OCI-LY3 (cell line): ENCODE measurements at regions not wholly inside any gene's neighbourhood (a gene's known extent, or its start where the extent isn't known, plus 50 kb on each side); places are given as distances from the start of the nearest gene placed in this dataset.

ENCODE experiments used
- H2AFZ ChIP-seq: fragments of 200-600, 300-600 bp; shearing (Covaris generic); 2 replicates; pipeline ENCODE4 v1.6.0; 2014; ENCODE audit warnings: antibody characterized with exemption, low read depth, low read length
- H3K27ac ChIP-seq: fragments of 200-600, 300-600 bp; sonication (generic); 2 replicates; pipeline ENCODE4 v1.5.1; 2014; ENCODE audit warnings: mild to moderate bottlenecking, low read length, moderate library complexity, mixed read lengths
- H3K27me3 ChIP-seq: fragments of 200-600, 300-600 bp; sonication (generic); 2 replicates; pipeline ENCODE4 v1.6.1; 2014; ENCODE audit warnings: low read depth, low read length, mixed read lengths
- H3K36me3 ChIP-seq: fragments of 200-600, 300-600 bp; sonication (generic); replicated peaks from 2 replicates; pipeline ENCODE3; 2014; ENCODE audit warnings: low read depth, low read length, mixed read lengths
- H3K4me1 ChIP-seq: fragments of 300-600, 200-600 bp; sonication (generic); 2 replicates; pipeline ENCODE4 v1.6.1; 2014; ENCODE audit warnings: low read length, mixed read lengths
- H3K4me2 ChIP-seq: fragments of 200-600, 300-600 bp; sonication (generic); 2 replicates; pipeline ENCODE4 v1.6.1; 2014; ENCODE audit warnings: low read length, mixed read lengths
- H3K4me3 ChIP-seq: fragments of 300-600, 200-600 bp; sonication (generic); 2 replicates; pipeline ENCODE4 v1.5.1; 2014; ENCODE audit warnings: antibody characterized with exemption, mild to moderate bottlenecking, low read length, moderate library complexity
- H3K79me2 ChIP-seq: fragments of 300-600, 200-600 bp; shearing (Covaris generic); 2 replicates; pipeline ENCODE4 v1.6.1; 2014; ENCODE audit warnings: mild to moderate bottlenecking, low read length, mixed read lengths
- H3K9ac ChIP-seq: fragments of 300-600, 200-600 bp; shearing (Covaris generic); 2 replicates; pipeline ENCODE4 v1.6.0; 2014; ENCODE audit warnings: mild to moderate bottlenecking, low read length, moderate library complexity
- H3K9me3 ChIP-seq: fragments of 200-600, 300-600 bp; shearing (Covaris generic); 2 replicates; pipeline ENCODE4 v1.6.1; 2014; ENCODE audit warnings: low read length, mixed read lengths; ENCODE audit not compliant: insufficient read depth
- H4K20me1 ChIP-seq: fragments of 200-600, 300-600 bp; sonication (generic); 2 replicates; pipeline ENCODE4 v1.6.1; 2016; ENCODE audit warnings: low read length, mixed read lengths; ENCODE audit not compliant: insufficient read depth
- EZH2phosphoT487 ChIP-seq: fragments of 200-600 bp; shearing (Covaris generic); IDR thresholded peaks from 2 replicates; pipeline ENCODE4 v1.6.1; 2018; ENCODE audit warnings: antibody characterized with exemption, mixed run types, low read depth
- TF ChIP-seq, protein P1 (sequence below): fragments of 200-600, 300-600 bp; sonication (generic); IDR thresholded peaks from 2 replicates; pipeline ENCODE4 v1.5.1; 2014; ENCODE audit warnings: antibody characterized with exemption, low read length, low read depth

DNA sequence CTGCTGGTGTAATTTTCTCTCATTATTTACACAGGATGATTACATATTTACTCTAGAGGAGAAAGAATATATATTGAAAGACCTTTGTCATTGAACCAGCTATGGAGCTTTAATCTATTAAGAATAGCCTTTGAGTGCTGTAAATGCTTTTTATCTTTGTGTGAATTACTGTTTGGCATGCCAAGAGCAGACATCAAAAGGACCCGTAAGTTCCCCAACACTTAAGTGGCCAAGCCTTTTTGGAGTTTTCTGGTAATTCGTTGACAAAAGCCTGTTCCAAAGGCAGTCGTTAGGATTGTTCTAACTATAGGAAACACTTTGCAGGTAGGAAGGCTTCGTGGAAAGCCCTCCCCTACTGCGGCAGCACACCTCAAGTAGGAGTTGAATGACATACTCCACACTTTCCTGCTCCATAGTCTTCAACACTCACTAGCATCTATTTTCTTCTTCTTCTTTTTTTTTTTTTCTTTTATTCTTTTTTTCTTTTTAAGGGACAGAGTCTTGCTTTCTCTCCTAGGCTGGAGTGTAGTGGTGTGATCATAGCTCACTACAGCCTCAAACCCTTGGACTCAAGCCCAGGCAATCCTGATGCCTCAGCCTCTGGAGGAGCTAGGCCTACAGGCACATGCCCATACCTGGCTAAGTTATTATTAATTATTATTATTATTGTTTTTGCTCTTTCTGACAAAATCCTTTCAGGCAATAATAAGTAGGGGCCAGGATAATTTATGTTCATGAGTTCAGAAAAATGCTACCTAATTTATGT is 98.6 kb downstream of the SUCNR1 start:
- no peak overlapping the region for H3K4me3 ChIP-seq
- H3K9me3 ChIP-seq: no peaks in the 10 kb centered on the region
- H3K27ac ChIP-seq: no peak overlapping the region
- H3K4me2 ChIP-seq: no peak overlapping the region
- TF ChIP-seq, protein P1, sequence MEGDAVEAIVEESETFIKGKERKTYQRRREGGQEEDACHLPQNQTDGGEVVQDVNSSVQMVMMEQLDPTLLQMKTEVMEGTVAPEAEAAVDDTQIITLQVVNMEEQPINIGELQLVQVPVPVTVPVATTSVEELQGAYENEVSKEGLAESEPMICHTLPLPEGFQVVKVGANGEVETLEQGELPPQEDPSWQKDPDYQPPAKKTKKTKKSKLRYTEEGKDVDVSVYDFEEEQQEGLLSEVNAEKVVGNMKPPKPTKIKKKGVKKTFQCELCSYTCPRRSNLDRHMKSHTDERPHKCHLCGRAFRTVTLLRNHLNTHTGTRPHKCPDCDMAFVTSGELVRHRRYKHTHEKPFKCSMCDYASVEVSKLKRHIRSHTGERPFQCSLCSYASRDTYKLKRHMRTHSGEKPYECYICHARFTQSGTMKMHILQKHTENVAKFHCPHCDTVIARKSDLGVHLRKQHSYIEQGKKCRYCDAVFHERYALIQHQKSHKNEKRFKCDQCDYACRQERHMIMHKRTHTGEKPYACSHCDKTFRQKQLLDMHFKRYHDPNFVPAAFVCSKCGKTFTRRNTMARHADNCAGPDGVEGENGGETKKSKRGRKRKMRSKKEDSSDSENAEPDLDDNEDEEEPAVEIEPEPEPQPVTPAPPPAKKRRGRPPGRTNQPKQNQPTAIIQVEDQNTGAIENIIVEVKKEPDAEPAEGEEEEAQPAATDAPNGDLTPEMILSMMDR: no peak
- TF ChIP-seq EZH2phosphoT487: no peak
- no peak overlapping the region for H3K9ac ChIP-seq
- no peaks in the 10 kb centered on the region for H3K36me3 ChIP-seq
- H3K27me3 ChIP-seq: no peaks in the 10 kb centered on the region
- no peaks in the 10 kb centered on the region for H3K4me1 ChIP-seq
- H3K79me2 ChIP-seq: no peaks in the 10 kb centered on the region
- no peak overlapping the region for H2AFZ ChIP-seq
- H4K20me1 ChIP-seq: no peaks in the 10 kb centered on the region

- Histone ChIP-seq H3K9me3 (no peaks in the 10 kb centered on the region), H3K27ac (no peak overlapping the region), H3K4me1 (no peaks in the 10 kb centered on the region), H3K9ac (no peak overlapping the region), H2AFZ (no peak overlapping the region), H3K27me3 (no peaks in the 10 kb centered on the region), H3K4me3 (no peak overlapping the region), H4K20me1 (no peaks in the 10 kb centered on the region), H3K79me2 (no peaks in the 10 kb centered on the region), H3K36me3 (no peaks in the 10 kb centered on the region), H3K4me2 (no peak overlapping the region)
- TF ChIP-seq EZH2phosphoT487: no peak
- TF ChIP-seq, protein P1: no peak
These were observed 100.6 kb downstream of the SUCNR1 start for GRCh38 chr3:151974067-151974466.

DNA sequence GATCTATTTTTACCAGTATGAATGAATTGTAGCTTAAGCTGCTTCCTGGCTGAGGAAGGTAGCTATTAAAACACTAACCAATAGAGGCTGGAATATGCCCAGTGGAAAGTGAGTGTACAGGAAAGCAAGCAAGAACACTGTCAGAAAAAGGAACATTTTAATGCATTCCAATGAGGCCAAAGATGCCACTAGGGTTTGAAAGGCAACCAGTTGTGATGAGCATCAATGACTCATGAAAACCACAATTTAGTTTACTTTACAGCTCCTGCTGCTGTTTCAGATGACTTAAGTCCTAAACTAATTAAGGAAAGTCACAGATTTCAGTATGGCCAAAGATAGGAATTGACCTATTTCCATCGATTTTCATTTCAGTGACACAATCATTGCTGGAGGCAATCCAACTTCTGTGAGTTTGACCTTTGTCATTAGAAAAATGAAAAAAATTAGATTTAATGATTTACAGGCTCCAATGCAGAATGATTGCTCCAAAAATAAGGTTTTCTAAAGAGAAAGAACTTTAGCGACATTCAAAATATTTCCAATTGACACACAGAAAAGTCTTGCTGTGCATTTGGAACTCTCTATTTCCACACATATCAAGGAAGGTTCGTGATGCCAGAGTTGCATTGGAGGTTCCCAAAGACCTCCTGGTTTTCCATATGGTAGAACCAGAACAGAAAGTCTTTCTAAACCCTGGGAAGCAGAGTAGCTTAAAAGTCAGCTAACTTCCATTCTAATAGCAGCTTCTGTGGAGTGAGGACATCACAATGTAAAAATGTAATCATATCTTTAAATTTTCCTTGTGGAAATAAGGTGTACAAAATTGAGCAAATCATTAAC is 103.0 kb downstream of the SUCNR1 start:
- Histone ChIP-seq H3K79me2 (no peaks in the 10 kb centered on the region), H3K36me3 (no peaks in the 10 kb centered on the region), H3K9ac (no peak overlapping the region), H4K20me1 (no peaks in the 10 kb centered on the region), H3K4me2 (no peak overlapping the region), H3K4me3 (no peak overlapping the region), H2AFZ (no peak overlapping the region), H3K9me3 (no peaks in the 10 kb centered on the region), H3K27me3 (no peaks in the 10 kb centered on the region), H3K27ac (no peak overlapping the region), H3K4me1 (no peaks in the 10 kb centered on the region)
- TF ChIP-seq EZH2phosphoT487: no peak
- TF ChIP-seq, protein P1: no peak

DNA sequence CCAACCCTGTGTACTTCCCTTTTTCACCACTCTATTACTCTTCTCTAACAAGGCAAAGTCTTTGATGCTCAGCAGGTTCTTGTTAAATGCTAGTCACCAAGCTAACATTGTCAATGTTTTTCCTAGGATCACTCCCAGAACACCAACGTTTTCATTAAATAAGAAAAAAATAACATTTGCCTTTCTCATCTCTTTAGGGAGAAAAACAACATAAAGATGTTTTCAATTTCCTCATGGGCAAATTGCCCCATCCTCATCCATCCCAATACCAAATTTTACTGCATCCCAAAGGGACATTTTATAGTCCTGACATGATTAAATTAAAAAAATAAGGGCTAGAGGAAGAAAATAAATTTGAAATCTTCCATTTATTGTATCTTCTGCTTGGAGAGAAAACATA is 106.5 kb downstream of the SUCNR1 start:
- no peak overlapping the region for H3K4me2 ChIP-seq
- no peaks in the 10 kb centered on the region for H3K79me2 ChIP-seq
- no peaks in the 10 kb centered on the region for H4K20me1 ChIP-seq
- no peak overlapping the region for H3K9ac ChIP-seq
- no peak overlapping the region for H2AFZ ChIP-seq
- H3K4me1 ChIP-seq: no peaks in the 10 kb centered on the region
- H3K9me3 ChIP-seq: no peaks in the 10 kb centered on the region
- no peaks in the 10 kb centered on the region for H3K36me3 ChIP-seq
- no peak for TF ChIP-seq EZH2phosphoT487
- TF ChIP-seq, protein P1: no peak
- H3K27me3 ChIP-seq: no peaks in the 10 kb centered on the region
- H3K4me3 ChIP-seq: no peak overlapping the region
- H3K27ac ChIP-seq: no peak overlapping the region
